ENCODE measurements at regions not wholly inside any gene's neighbourhood (a gene's known extent, or its start where the extent isn't known, plus 50 kb on each side); places are given as distances from the start of the nearest gene placed in this dataset.

GRCh38 chr21:28747464-28747863 lies 245.2 kb downstream of the LTN1 start:
- no peak for FAIRE-seq

- FAIRE-seq, result no peak
These were observed 246.5 kb downstream of the LTN1 start for GRCh38 chr21:28746166-28746565.

GRCh38 chr21:28745131-28746016 lies 247.3 kb downstream of the LTN1 start:
- FAIRE-seq, result peak; percentile 98

GRCh38 chr21:28743723-28744122 lies 249.0 kb downstream of the LTN1 start:
- no peak for FAIRE-seq

- no peak for FAIRE-seq
These were observed 250.2 kb downstream of the LTN1 start for GRCh38 chr21:28742527-28742926.

GRCh38 chr21:28740125-28740524 lies 252.6 kb downstream of the LTN1 start:
- FAIRE-seq, result no peak

GRCh38 chr21:28738882-28739281 lies 253.8 kb downstream of the LTN1 start:
- peak; percentile 60 for FAIRE-seq

- no peak for FAIRE-seq
These were observed 254.3 kb downstream of the LTN1 start for GRCh38 chr21:28738420-28738704.

GRCh38 chr21:28737674-28738419 lies 254.8 kb downstream of the LTN1 start:
- FAIRE-seq, result no peak

- no peak for FAIRE-seq
These were observed 258.0 kb downstream of the LTN1 start for GRCh38 chr21:28734522-28735175.

GRCh38 chr21:28731700-28732321 lies 260.9 kb downstream of the LTN1 start:
- FAIRE-seq, result no peak

GRCh38 chr21:28729887-28730286 lies 262.8 kb downstream of the LTN1 start:
- FAIRE-seq, result no peak

GRCh38 chr21:28727809-28728208 lies 264.9 kb downstream of the LTN1 start:
- no peak for FAIRE-seq

GRCh38 chr21:28725396-28725795 lies 267.3 kb downstream of the LTN1 start:
- FAIRE-seq, result no peak

- no peak for FAIRE-seq
These were observed 269.0 kb downstream of the LTN1 start for GRCh38 chr21:28723646-28724045.

- no peak for FAIRE-seq
These were observed 273.0 kb downstream of the LTN1 start for GRCh38 chr21:28719723-28720122.

GRCh38 chr21:28714777-28715464 lies 277.8 kb downstream of the LTN1 start:
- FAIRE-seq, result no peak

GRCh38 chr21:28712411-28712810 lies 280.3 kb downstream of the LTN1 start:
- no peak for FAIRE-seq

GRCh38 chr21:28705616-28706015 lies 287.1 kb downstream of the LTN1 start:
- FAIRE-seq, result no peak

- FAIRE-seq, result no peak
These were observed 287.9 kb downstream of the LTN1 start for GRCh38 chr21:28704746-28705145.

GRCh38 chr21:28703861-28704260 lies 288.8 kb downstream of the LTN1 start:
- FAIRE-seq, result no peak

- FAIRE-seq, result no peak
These were observed 292.9 kb downstream of the LTN1 start for GRCh38 chr21:28699596-28700259.

Measured in islet of Langerhans (tissue), 1 donor.